HG03066 (cell line): ENCODE measurements at regions not wholly inside any gene's neighbourhood (a gene's known extent, or its start where the extent isn't known, plus 50 kb on each side); places are given as distances from the start of the nearest gene placed in this dataset.

ENCODE experiments used
- ATAC-seq: cut with Tn5 transposase; IDR thresholded peaks from one replicate; pipeline ENCODE4 v1.9.1; 2021; ENCODE audit warnings: low read depth; ENCODE audit not compliant: unreplicated experiment

GRCh38 chr5:97658116-97658900, 475.3 kb upstream of the RIOK2 start:
- no peak for ATAC-seq

DNA sequence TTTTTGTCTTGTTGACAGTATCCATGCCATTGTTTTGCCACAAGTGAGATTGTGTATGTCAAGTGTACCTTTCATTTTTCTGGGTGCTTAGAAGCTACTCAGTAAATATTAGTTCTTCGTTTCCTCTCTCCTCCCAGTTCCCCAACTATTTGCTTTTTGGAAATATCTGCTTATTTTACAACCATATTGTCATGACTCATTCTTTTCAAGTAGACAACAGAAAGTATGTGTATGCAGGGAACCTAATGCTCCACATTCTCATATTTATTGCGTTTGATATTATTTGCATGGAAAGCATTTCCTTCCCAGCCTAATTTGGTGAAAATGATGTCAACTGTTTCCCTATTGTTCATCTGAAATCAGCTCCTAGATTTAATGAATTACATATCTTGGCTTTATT, 483.7 kb upstream of the RIOK2 start:
- ATAC-seq, result no peak

DNA sequence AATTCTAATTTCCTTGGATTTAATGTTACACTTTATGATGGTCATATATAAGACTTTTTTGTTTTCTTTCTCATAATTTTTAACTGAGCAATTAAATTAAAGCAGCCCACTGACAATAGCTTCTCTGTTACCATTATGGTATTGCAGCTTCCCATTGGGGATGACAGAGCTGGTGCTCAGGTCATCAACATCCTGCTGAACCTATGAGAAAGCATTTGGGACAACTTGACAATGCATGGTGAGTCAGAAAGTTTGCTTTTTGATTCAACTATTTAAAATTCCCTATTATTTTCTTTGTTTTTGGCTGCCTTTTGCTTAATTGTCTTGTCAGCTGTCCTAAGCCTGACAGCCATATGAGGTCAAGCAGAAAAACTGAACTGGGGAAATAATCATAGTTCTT, 487.4 kb upstream of the RIOK2 start:
- ATAC-seq, result no peak

GRCh38 chr5:97676608-97677007, 493.6 kb upstream of the RIOK2 start:
- ATAC-seq, result no peak

GRCh38 chr5:97694091-97694490, 511.0 kb upstream of the RIOK2 start:
- no peak for ATAC-seq

DNA sequence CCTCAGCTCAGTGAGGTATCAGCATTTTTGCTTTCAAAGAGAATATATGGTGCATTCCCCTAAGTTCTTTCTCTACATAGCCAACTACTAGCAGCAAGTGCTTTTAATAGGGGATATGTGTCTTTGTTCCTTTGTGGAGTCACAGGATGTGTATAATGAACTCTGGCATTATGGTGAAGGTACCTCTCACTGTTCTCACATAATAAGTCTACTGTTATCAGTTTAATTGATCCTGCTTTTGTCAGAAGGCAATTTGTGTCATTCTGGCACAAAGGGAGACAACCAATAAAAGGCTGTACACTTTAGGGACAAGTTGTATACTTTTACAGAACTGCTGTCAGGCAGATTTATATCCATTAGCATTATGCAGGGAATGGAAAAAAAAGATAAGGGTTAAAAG, 531.4 kb upstream of the RIOK2 start:
- ATAC-seq, result no peak

DNA sequence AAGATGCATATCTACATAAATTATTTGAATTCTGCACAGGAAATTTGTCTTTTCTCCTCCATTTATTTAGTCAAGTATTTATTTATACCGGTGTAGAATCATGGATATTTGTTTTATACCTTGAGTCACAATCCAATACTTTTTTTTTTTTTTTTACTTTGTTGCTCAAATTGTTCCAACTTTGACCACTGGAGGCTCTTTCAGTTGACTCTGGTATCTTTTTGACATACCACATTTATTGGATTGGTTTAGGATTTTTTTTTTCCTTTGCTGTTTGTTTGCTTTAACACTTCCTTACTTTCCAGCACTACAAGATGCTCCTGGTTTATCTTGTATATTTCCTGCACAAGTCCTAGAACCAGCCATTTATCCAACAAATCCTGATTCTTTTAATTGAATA, 543.1 kb upstream of the RIOK2 start:
- ATAC-seq, result no peak

- ATAC-seq, result no peak
Measured at GRCh38 chr5:97728920-97729319, 545.9 kb upstream of the RIOK2 start.

GRCh38 chr5:97729938-97730337, 546.9 kb upstream of the RIOK2 start:
- ATAC-seq, result no peak

- no peak for ATAC-seq
Measured at GRCh38 chr5:97735209-97735608, 552.2 kb upstream of the RIOK2 start.

DNA sequence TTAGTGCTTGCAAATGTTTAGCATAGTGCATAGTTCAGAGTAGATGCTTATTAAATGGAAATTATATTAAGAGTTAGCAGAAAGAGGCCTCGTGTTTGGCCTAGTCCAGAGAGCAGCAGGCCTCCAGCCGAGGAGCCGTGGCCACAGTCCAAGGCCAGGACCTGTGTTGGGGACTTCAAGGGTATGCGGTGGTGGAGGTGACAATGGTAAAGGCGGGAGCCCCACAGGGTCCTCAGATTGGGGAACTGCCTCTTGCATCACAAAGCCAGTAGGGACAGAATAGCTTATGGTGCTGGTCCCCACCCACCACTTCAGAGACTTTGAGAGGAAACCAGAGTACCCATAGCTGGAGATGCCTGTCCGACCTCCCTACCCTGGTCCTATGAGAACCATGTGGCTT, 554.6 kb upstream of the RIOK2 start:
- no peak for ATAC-seq

GRCh38 chr5:97745817-97746216, 562.8 kb upstream of the RIOK2 start:
- no peak for ATAC-seq

- no peak for ATAC-seq
Measured at GRCh38 chr5:97750576-97750975, 567.5 kb upstream of the RIOK2 start.

DNA sequence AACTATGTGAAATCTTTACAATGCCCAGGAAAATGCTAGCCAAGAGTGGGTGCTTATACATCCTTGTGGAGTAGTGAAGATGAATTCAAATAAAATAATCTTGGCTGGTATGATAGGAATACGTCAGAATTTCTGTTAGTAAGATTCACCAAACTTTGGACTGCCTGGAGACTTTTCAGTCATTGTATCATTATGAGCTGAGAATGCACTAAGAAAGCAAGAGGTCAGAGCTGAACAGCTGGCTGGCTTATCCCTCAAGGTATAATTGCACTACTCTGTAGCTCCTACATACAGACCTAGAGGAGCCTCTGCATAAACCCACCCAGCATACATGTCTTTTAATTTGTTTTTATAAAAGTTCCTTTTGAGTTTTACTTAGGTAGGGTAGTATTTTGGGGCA, 568.5 kb upstream of the RIOK2 start:
- no peak for ATAC-seq

DNA sequence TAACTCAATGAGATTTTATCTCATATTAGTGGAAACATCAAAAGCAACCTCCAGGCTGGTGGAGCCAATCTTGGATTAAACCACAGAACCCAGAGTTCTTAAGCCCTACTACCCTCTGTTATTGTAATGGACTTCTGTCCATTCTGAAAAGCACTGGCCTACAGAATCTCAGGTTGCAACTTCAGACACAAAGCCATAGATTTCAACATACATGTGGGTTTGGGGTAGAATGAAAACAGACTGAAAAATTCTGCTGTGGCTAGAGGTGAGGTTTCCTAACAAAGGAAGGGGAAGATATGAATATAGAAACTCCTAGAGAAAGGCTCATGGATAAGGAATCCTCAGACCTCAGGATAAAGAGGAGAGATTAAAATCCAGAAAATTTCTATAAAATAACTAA, 569.8 kb upstream of the RIOK2 start:
- ATAC-seq, result no peak

- ATAC-seq, result no peak
Measured at GRCh38 chr5:97762483-97762882, 579.4 kb upstream of the RIOK2 start.

GRCh38 chr5:97764700-97765099, 581.7 kb upstream of the RIOK2 start:
- no peak for ATAC-seq

DNA sequence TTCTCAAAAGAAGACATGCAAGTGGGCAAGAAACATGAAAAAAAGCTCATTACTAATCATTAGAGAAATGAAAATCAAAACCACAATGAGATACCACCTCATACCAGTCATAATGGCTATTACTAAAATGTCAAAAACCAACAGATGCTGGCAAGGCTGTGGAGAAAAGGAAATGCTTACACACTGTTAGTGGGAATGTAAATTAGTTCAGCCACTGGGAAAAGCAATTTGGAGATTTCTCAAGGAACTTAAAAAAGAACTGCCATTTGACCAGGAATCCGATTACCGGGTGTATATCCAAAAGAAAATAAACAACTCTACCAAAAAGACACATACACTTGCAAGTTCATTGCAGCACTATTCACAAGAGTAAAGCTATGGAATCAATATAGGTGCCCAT, 595.4 kb upstream of the RIOK2 start:
- ATAC-seq, result no peak

- ATAC-seq, result no peak
Measured at GRCh38 chr5:97788369-97788768, 605.3 kb upstream of the RIOK2 start.

DNA sequence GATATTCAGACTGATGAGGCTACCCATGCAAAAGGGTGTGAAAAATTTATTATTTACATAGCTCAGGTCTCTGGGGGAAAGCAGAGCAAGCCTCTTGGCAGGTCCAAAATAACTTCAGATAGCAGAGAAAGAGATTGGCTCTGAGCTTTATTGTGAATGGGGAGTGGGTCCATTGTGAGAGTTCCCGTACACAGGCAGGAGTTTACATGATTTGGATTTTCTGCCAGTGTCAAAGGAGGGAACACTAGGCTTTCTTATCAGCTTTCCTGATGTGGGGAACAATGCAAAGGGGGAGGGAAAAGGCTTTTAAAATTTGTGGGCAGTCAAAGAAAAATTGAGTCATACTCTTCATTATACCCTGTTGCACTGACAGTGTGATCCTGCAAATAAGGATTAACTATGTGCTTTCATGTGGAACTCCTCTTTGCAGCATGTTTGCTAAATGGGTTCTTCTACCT, 615.0 kb upstream of the RIOK2 start:
- ATAC-seq, result no peak

DNA sequence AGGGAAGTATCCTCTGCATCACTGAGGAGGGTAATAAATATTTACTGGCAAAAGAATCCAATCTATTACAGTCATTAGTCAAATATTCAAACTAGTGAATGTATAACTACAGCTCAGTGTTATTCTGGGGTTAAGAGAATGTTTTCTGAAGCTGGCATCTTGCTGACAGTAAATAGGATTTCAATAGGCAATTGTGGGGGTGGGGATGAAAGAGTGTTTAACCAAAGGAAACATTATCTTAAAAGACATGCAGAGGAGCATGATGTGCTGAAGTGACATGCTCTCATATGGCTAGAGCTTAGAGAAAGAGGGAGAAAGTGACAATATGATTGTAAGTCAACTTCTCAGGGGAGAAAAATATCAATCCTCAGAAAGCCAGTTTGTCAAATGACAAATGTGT, 618.4 kb upstream of the RIOK2 start:
- no peak for ATAC-seq

DNA sequence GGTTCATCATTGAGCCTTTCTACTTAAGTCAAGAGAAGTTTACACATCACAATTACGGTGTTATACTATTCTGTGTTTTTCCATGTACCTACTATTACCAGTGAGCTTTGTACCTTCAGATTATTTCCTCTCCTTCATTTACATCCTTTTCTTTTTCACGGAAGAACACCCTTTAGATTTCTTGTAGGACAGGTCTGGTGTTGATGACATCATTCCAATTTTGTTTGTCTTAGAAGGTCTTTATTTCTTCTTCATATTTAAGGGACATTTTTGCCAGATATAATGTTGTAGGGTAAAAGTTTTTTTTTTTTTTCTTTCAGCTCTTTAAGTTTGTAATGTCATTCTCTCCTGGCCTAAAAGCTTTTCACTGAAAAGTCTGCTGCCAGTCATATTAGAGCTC, 637.1 kb upstream of the RIOK2 start:
- ATAC-seq, result no peak
